Activated CD8-positive, alpha-beta T cell treated with anti-CD3 and anti-CD28 coated beads, Interleukin-2, amount 10 ng/mL, durations not matched to agents 7 days and 5 days (primary cell): ENCODE measurements at regions not wholly inside any gene's neighbourhood (a gene's known extent, or its start where the extent isn't known, plus 50 kb on each side); places are given as distances from the start of the nearest gene placed in this dataset.

Experiments used
- ATAC-seq: fragments of 150-1000 bp; cut with Tn5 transposase; one replicate; pipeline ENCODE4 v1.10.0; 2021; ENCODE audit warnings: moderate library complexity
- CTCF ChIA-PET: fragments of 350-600 bp; sonication (Branson Sonifier 250); formaldehyde crosslinking; loops from one replicate; lab custom pipeline; 2021; ENCODE audit warnings: antibody characterized with exemption; lab: Charles Lee
- POLR2A ChIA-PET: fragments of 350-600 bp; sonication (Branson Sonifier 250); formaldehyde crosslinking; loops from one replicate; lab custom pipeline; 2021; ENCODE audit warnings: antibody characterized with exemption; lab: Charles Lee
- DNase-seq: peaks from one replicate; pipeline ENCODE4 v3.0.0-alpha.2; 2020
- H3K27ac Mint-ChIP-seq: one replicate; pipeline ENCODE4 v1.8.0; 2021; ENCODE audit warnings: mild to moderate bottlenecking, mixed read lengths
- H3K27me3 Mint-ChIP-seq: one replicate; pipeline ENCODE4 v1.8.0; 2021; ENCODE audit warnings: low read depth, mixed read lengths
- H3K36me3 Mint-ChIP-seq: one replicate; pipeline ENCODE4 v1.8.0; 2021; ENCODE audit warnings: low read depth, mixed read lengths
- H3K4me1 Mint-ChIP-seq: one replicate; pipeline ENCODE4 v1.8.0; 2021; ENCODE audit warnings: low read depth, mixed read lengths
- H3K4me3 Mint-ChIP-seq: one replicate; pipeline ENCODE4 v1.8.0; 2021; ENCODE audit warnings: mild to moderate bottlenecking, mixed read lengths
- H3K9me3 Mint-ChIP-seq: one replicate; pipeline ENCODE4 v1.8.0; 2022; ENCODE audit warnings: mixed read lengths; ENCODE audit not compliant: insufficient read depth

- CTCF ChIA-PET: no interaction called here
- POLR2A ChIA-PET: no interaction called here
- H3K4me1 Mint-ChIP-seq: no peaks in the 10 kb centered on the region
- ATAC-seq: no peak
- no peak overlapping the region for H3K4me3 Mint-ChIP-seq
- H3K27me3 Mint-ChIP-seq: peaks cover 9% of the 10 kb centered on the region
- no peaks in the 10 kb centered on the region for H3K9me3 Mint-ChIP-seq
- no peak overlapping the region for H3K27ac Mint-ChIP-seq
- H3K36me3 Mint-ChIP-seq: no peaks in the 10 kb centered on the region
- DNase-seq: no peak
These were observed 84.8 kb upstream of the RAB6C start for GRCh38 chr2:129894616-129895015.

- H3K27me3 Mint-ChIP-seq: peaks cover 8% of the 10 kb centered on the region
- ChIA-PET CTCF (no interaction called here), POLR2A (no interaction called here)
- DNase-seq (no peak), ATAC-seq (no peak)
- H3K4me1 Mint-ChIP-seq: no peaks in the 10 kb centered on the region
- no peak overlapping the region for H3K4me3 Mint-ChIP-seq
- H3K9me3 Mint-ChIP-seq: no peaks in the 10 kb centered on the region
- no peaks in the 10 kb centered on the region for H3K36me3 Mint-ChIP-seq
- no peak overlapping the region for H3K27ac Mint-ChIP-seq
These were observed 84.4 kb upstream of the RAB6C start for GRCh38 chr2:129895061-129895460.

GRCh38 chr2:129895526-129896082 is 83.9 kb upstream of the RAB6C start:
- Mint-ChIP-seq H3K4me1 (no peaks in the 10 kb centered on the region), H3K36me3 (no peaks in the 10 kb centered on the region), H3K4me3 (no peak overlapping the region), H3K9me3 (no peaks in the 10 kb centered on the region), H3K27ac (no peak overlapping the region), H3K27me3 (peaks cover 5% of the 10 kb centered on the region)
- ATAC-seq (no peak), DNase-seq (no peak)
- ChIA-PET CTCF (no interaction called here), POLR2A (no interaction called here)

GRCh38 chr2:129896226-129897100 is 83.0 kb upstream of the RAB6C start:
- no peaks in the 10 kb centered on the region for H3K9me3 Mint-ChIP-seq
- no peak overlapping the region for H3K4me3 Mint-ChIP-seq
- no peaks in the 10 kb centered on the region for H3K36me3 Mint-ChIP-seq
- DNase-seq (no peak), ATAC-seq (no peak)
- ChIA-PET CTCF (no interaction called here), POLR2A (interaction anchor here (0.6 kb wide), 1 partner anchor 13 kb away, joined by 3 read pairs; no protein-coding TSS in a partner anchor)
- peaks cover 7% of the 10 kb centered on the region for H3K27me3 Mint-ChIP-seq
- no peaks in the 10 kb centered on the region for H3K4me1 Mint-ChIP-seq
- H3K27ac Mint-ChIP-seq: no peak overlapping the region

GRCh38 chr2:129901754-129902415 is 77.6 kb upstream of the RAB6C start:
- ATAC-seq: no peak
- no peak for DNase-seq
- Mint-ChIP-seq H3K27ac (no peak overlapping the region), H3K27me3 (peaks cover 7% of the 10 kb centered on the region), H3K4me1 (no peaks in the 10 kb centered on the region), H3K36me3 (no peaks in the 10 kb centered on the region), H3K4me3 (no peak overlapping the region), H3K9me3 (no peaks in the 10 kb centered on the region)
- POLR2A ChIA-PET: no interaction called here
- CTCF ChIA-PET: no interaction called here

- POLR2A ChIA-PET: no interaction called here
- H3K4me1 Mint-ChIP-seq: no peaks in the 10 kb centered on the region
- no peak for DNase-seq
- H3K27ac Mint-ChIP-seq: no peak overlapping the region
- ATAC-seq: no peak
- no peaks in the 10 kb centered on the region for H3K9me3 Mint-ChIP-seq
- no peaks in the 10 kb centered on the region for H3K36me3 Mint-ChIP-seq
- H3K4me3 Mint-ChIP-seq: no peak overlapping the region
- CTCF ChIA-PET: no interaction called here
- peaks cover 7% of the 10 kb centered on the region for H3K27me3 Mint-ChIP-seq
These were observed 76.5 kb upstream of the RAB6C start for GRCh38 chr2:129902731-129903585.

GRCh38 chr2:129903586-129904425 is 75.7 kb upstream of the RAB6C start:
- H3K27me3 Mint-ChIP-seq: peaks cover 2% of the 10 kb centered on the region
- no peak for DNase-seq

GRCh38 chr2:129904532-129905446 is 74.7 kb upstream of the RAB6C start:
- Mint-ChIP-seq H3K27me3 (peaks cover 2% of the 10 kb centered on the region), H3K36me3 (no peaks in the 10 kb centered on the region), H3K4me3 (no peak overlapping the region), H3K9me3 (no peaks in the 10 kb centered on the region), H3K27ac (no peak overlapping the region), H3K4me1 (no peaks in the 10 kb centered on the region)
- DNase-seq: no peak
- no peak for ATAC-seq
- CTCF ChIA-PET: no interaction called here
- POLR2A ChIA-PET: no interaction called here

More at GRCh38 chr2:129903586-129904425, 75.7 kb upstream of the RAB6C start:
- Mint-ChIP-seq H3K4me1 (no peaks in the 10 kb centered on the region), H3K27ac (no peak overlapping the region), H3K36me3 (no peaks in the 10 kb centered on the region), H3K4me3 (no peak overlapping the region), H3K9me3 (no peaks in the 10 kb centered on the region)
- ATAC-seq: no peak
- POLR2A ChIA-PET: no interaction called here
- CTCF ChIA-PET: no interaction called here

GRCh38 chr2:129905664-129906081 is 73.8 kb upstream of the RAB6C start:
- no peaks in the 10 kb centered on the region for H3K4me1 Mint-ChIP-seq
- H3K9me3 Mint-ChIP-seq: no peaks in the 10 kb centered on the region
- no peak overlapping the region for H3K4me3 Mint-ChIP-seq
- DNase-seq (no peak), ATAC-seq (no peak)
- no peak overlapping the region for H3K27ac Mint-ChIP-seq
- peaks cover 2% of the 10 kb centered on the region for H3K27me3 Mint-ChIP-seq
- POLR2A ChIA-PET: no interaction called here
- H3K36me3 Mint-ChIP-seq: no peaks in the 10 kb centered on the region
- CTCF ChIA-PET: no interaction called here

- H3K27ac Mint-ChIP-seq: no peak overlapping the region
- ChIA-PET CTCF (no interaction called here), POLR2A (no interaction called here)
- no peaks in the 10 kb centered on the region for H3K9me3 Mint-ChIP-seq
- H3K27me3 Mint-ChIP-seq: no peaks in the 10 kb centered on the region
- H3K4me1 Mint-ChIP-seq: no peaks in the 10 kb centered on the region
- no peak overlapping the region for H3K4me3 Mint-ChIP-seq
- ATAC-seq: no peak
- H3K36me3 Mint-ChIP-seq: no peaks in the 10 kb centered on the region
- DNase-seq: no peak
These were observed 73.2 kb upstream of the RAB6C start for GRCh38 chr2:129906139-129906860.
